ENCODE measurements at regions not wholly inside any gene's neighbourhood (a gene's known extent, or its start where the extent isn't known, plus 50 kb on each side); places are given as distances from the start of the nearest gene placed in this dataset.
"Not testable (repeated sequence)": the region's sequence is repeated elsewhere in the genome, so short reads cannot be mapped to it uniquely, and the experiment has no call there.

DNA sequence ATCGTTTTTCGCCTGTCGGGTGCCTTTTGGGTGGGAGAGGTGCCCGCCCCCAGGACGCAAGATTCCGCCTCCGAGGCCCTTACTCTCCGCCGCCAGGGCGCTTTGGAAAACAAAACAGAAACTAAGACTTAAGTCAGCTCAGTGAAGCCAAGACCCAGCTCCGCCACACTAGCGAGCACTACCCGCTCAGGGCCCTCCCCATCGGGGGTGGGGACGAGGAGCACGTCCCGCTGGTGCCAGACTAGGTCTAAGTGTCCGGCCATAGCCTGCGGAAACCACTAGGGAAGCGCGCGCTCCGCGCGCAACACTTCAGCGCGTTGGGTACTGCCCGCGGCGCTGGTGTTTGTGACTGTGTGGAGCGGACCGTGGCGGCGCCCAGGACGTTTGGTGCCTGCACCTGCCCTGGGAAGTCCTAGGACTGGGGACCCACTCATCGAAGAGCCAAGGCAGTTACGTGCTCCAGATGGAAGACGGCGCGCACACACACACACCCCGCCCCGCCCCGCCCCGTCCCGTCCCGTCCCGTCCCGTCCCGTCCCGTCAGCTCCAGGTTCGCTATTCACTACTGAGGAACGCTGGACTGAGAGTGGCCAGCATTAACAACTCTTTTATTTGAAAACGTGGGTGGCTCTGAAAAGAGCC lies 57.6 kb upstream of the BOLA1 start:
- H3K27me3 ChIP-seq; DNase-seq; H3K4me3 ChIP-seq; H3K9me3 ChIP-seq; H3K36me3 ChIP-seq (replicated peaks in 1 of 2; ENCODE audit: insufficient read depth in 1 of 2, low read depth in 2 of 2); H3K27ac ChIP-seq; intact Hi-C loops (cut with DNase I): not testable (repeated sequence)
- H3K4me1 ChIP-seq = peaks cover 18% of the 10 kb centered on the region
- ATAC-seq = peak; percentile 60
- no CpG with 5 or more reads among the region's 53 CpGs for WGBS, 2 donors

- WGBS, 2 donors = no CpG with 5 or more reads among the region's 62 CpGs
- DNase-seq; H3K9me3 ChIP-seq; H3K27ac ChIP-seq; H3K4me3 ChIP-seq; H3K36me3 ChIP-seq (replicated peaks in 1 of 2; ENCODE audit: insufficient read depth in 1 of 2, low read depth in 2 of 2); intact Hi-C loops (cut with DNase I); H3K27me3 ChIP-seq: not testable (repeated sequence)
- ATAC-seq = peak; percentile 84
- peaks cover 24% of the 10 kb centered on the region for H3K4me1 ChIP-seq
Observed at GRCh38 chr1:149842458-149843064, 56.8 kb upstream of the BOLA1 start.

DNA sequence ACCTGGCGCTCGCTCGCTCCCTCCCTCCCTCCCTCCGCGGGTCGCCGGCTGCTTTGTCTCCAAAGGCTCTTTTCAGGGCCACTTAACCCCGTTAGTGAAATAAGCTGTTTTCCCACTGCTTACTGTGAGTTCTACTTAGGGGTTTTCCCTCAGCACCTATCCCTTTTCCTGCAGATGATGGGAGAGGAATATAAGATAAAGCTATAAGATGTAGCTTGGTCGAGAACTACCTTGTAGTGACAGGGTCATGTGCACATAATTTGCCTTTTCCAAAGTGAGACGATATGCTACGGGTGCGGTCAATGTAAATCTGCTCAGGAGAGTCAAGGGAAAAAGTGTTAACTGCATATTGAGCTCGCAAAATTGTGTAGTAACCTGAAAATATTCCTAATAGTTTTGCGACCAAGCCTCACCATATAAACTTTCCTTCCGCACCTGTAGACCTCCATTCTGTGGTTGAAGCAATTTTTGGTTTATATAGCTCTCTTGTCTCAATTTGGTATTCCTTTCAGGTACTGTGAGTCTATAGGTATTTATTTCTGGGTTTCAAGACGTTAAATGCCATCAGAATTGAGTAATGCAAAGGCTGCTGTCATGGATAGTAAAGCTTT lies 55.8 kb upstream of the BOLA1 start:
- Histone ChIP-seq H3K9me3 (no peaks in the 10 kb centered on the region), H3K27ac (peak overlapping the region; percentile 40 to 87 (median 78)), H3K4me3 (peak overlapping the region in 1 of 2 donors; percentile 10), H3K36me3 (replicated peaks in 1 of 2; ENCODE audit: insufficient read depth in 1 of 2, low read depth in 2 of 2) (no peaks in the 10 kb centered on the region), H3K4me1 (peaks cover 32% of the 10 kb centered on the region), H3K27me3 (no peaks in the 10 kb centered on the region)
- DNase-seq (peak in 1 of 4 donors; percentile 3), ATAC-seq (no peak)
- peak in 2 of 3 donors; percentile 12 to 22 for TF ChIP-seq POLR2A (IDR thresholded peaks at IDR 0.05)
- TF ChIP-seq CTCF (IDR thresholded peaks at IDR 0.05) = no peak
- intact Hi-C loops (cut with DNase I) = no loop called here
- 1% methylated on average over 15 to 16 of the region's 16 CpGs for WGBS, 2 donors

DNA sequence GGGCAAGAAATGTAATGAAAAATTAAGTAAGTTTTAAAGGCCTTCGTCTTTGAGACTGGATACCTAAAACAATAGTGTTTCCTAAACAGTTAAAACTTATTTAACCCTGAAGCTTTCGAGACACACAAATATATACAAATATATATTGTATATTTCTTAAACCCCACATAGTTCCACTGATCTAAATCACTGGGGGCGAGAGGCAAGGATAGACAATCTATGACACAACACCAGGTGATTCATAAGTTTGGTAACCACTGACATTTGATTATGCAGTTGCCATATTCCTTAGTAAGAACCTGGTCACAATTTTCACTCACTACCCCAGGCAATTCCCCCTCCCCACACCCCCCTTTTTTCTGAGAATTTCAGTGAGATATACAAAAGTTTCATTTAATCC lies 55.3 kb upstream of the BOLA1 start:
- TF ChIP-seq POLR2A (IDR thresholded peaks at IDR 0.05) (no peak), CTCF (IDR thresholded peaks at IDR 0.05) (no peak)
- Histone ChIP-seq H3K27me3 (no peaks in the 10 kb centered on the region), H3K27ac (peak overlapping the region in 3 of 4 donors; percentile 75 to 87 (median 80)), H3K9me3 (no peaks in the 10 kb centered on the region), H3K4me1 (peaks cover 37% of the 10 kb centered on the region), H3K4me3 (no peak overlapping the region), H3K36me3 (replicated peaks in 1 of 2; ENCODE audit: insufficient read depth in 1 of 2, low read depth in 2 of 2) (no peaks in the 10 kb centered on the region)
- intact Hi-C loops (cut with DNase I) = no loop called here
- ATAC-seq = no peak
- no peak for DNase-seq
- 16 to 30% methylated on average over 3 of the region's 3 CpGs for WGBS, 2 donors

- TF ChIP-seq CTCF (IDR thresholded peaks at IDR 0.05) (no peak), POLR2A (IDR thresholded peaks at IDR 0.05) (no peak)
- Histone ChIP-seq H3K27me3 (no peaks in the 10 kb centered on the region), H3K9me3 (no peaks in the 10 kb centered on the region), H3K4me1 (peaks cover 44% of the 10 kb centered on the region), H3K36me3 (replicated peaks in 1 of 2; ENCODE audit: insufficient read depth in 1 of 2, low read depth in 2 of 2) (no peaks in the 10 kb centered on the region), H3K4me3 (no peak overlapping the region), H3K27ac (no peak overlapping the region)
- ATAC-seq (no peak), DNase-seq (no peak)
- intact Hi-C loops (cut with DNase I) = no loop called here
- WGBS, 2 donors = 59 to 61% methylated on average over 4 of the region's 4 CpGs
Observed at GRCh38 chr1:149844650-149845255, 54.6 kb upstream of the BOLA1 start.

All from body of pancreas (tissue), 4 donors.